CD14-positive monocyte (primary cell): ENCODE measurements at regions not wholly inside any gene's neighbourhood (a gene's known extent, or its start where the extent isn't known, plus 50 kb on each side); places are given as distances from the start of the nearest gene placed in this dataset.

Experiments used
- DNase-seq, 3 donors: peaks; one replicate each; pipeline ENCODE4 v3.0.0-alpha.2; 2011 to 2022
- H2AFZ ChIP-seq: 2 replicates; pipeline ENCODE4 v1.6.0; 2012; ENCODE audit warnings: mild to moderate bottlenecking, low read depth, low read length, inconsistent platforms; ENCODE audit not compliant: insufficient read depth, poor library complexity, severe bottlenecking
- H3K27ac ChIP-seq, 2 donors: 1 replicate in 1 of 2; 2 replicates in 1 of 2; pipeline ENCODE4 v1.5.1; 2012 to 2013; ENCODE audit warnings: low read length in 2 of 2, control low read depth in 1 of 2, inconsistent platforms in 1 of 2, low read depth in 1 of 2, mild to moderate bottlenecking in 1 of 2
- H3K27me3 ChIP-seq, 2 donors: one replicate each; pipeline versions ENCODE4 v1.6.0 to v1.6.1; 2011 to 2013; ENCODE audit warnings: low read length in 2 of 2; ENCODE audit not compliant: control insufficient read depth in 2 of 2, insufficient read depth in 2 of 2
- H3K36me3 ChIP-seq, 2 donors: replicated peaks in 1 of 2; 1 replicate in 1 of 2; 2 replicates in 1 of 2; pipeline versions ENCODE4 v1.5.1 to v1.6.1; 2012 to 2013; ENCODE audit warnings: low read length in 2 of 2, control low read depth in 1 of 2, inconsistent platforms in 1 of 2, mild to moderate bottlenecking in 1 of 2; ENCODE audit not compliant: insufficient read depth in 2 of 2, control insufficient read depth in 1 of 2
- H3K4me1 ChIP-seq, 2 donors: 1 replicate in 1 of 2; 2 replicates in 1 of 2; pipeline versions ENCODE4 v1.5.1 to v1.6.1; 2012 to 2013; ENCODE audit warnings: low read length in 2 of 2, control low read depth in 1 of 2, inconsistent platforms in 1 of 2, mild to moderate bottlenecking in 1 of 2, moderate library complexity in 1 of 2; ENCODE audit not compliant: insufficient read depth in 2 of 2, control insufficient read depth in 1 of 2
- H3K4me2 ChIP-seq: replicated peaks from 2 replicates; pipeline ENCODE3; 2012; ENCODE audit warnings: low read length, moderate library complexity, mild to moderate bottlenecking; ENCODE audit not compliant: poor library complexity, severe bottlenecking; ENCODE audit errors: extremely low read depth
- H3K4me3 ChIP-seq, 3 experiments: fragments of 200-600 bp in 1 of 3; sonication (generic) in 1 of 3; replicated peaks in 1 of 3; 1 replicate in 2 of 3; 2 replicates in 1 of 3; pipeline ENCODE4 v1.5.1; 2011 to 2013; ENCODE audit warnings: low read length in 3 of 3, mild to moderate bottlenecking in 3 of 3, control low read depth in 2 of 3, low read depth in 2 of 3, inconsistent platforms in 1 of 3, moderate library complexity in 1 of 3
- H3K79me2 ChIP-seq: 2 replicates; pipeline ENCODE4 v1.6.0; 2012; ENCODE audit warnings: mild to moderate bottlenecking, control low read depth, inconsistent platforms, low read length, moderate library complexity; ENCODE audit not compliant: insufficient read depth
- H3K9ac ChIP-seq: 2 replicates; pipeline ENCODE4 v1.6.0; 2017; ENCODE audit warnings: low read length, mild to moderate bottlenecking; ENCODE audit not compliant: insufficient read depth, poor library complexity, severe bottlenecking
- H3K9me3 ChIP-seq, 2 donors: replicated peaks in 1 of 2; 1 replicate in 1 of 2; 2 replicates in 1 of 2; pipeline versions ENCODE4 v1.5.1 to v1.6.1; 2012 to 2013; ENCODE audit warnings: low read length in 2 of 2, control low read depth in 1 of 2; ENCODE audit not compliant: control insufficient read depth in 1 of 2, insufficient read depth in 1 of 2
- H4K20me1 ChIP-seq: 2 replicates; pipeline ENCODE4 v1.6.0; 2012; ENCODE audit warnings: mild to moderate bottlenecking, low read length, control low read depth, moderate library complexity; ENCODE audit not compliant: insufficient read depth
- H3K27ac Mint-ChIP-seq, 7 donors: one replicate each; pipeline ENCODE4 v1.8.0; 2020; ENCODE audit warnings: mild to moderate bottlenecking in 7 of 7, mixed read lengths in 7 of 7, moderate library complexity in 6 of 7, inconsistent platforms in 2 of 7
- H3K27me3 Mint-ChIP-seq, 3 donors: one replicate each; pipeline ENCODE4 v1.8.0; 2021 to 2022; ENCODE audit warnings: low read depth in 3 of 3, mild to moderate bottlenecking in 3 of 3, mixed read lengths in 3 of 3, moderate library complexity in 3 of 3, inconsistent platforms in 1 of 3
- H3K36me3 Mint-ChIP-seq, 2 donors: one replicate each; pipeline ENCODE4 v1.8.0; 2020; ENCODE audit warnings: mixed read lengths in 2 of 2, inconsistent platforms in 1 of 2, mild to moderate bottlenecking in 1 of 2
- H3K4me1 Mint-ChIP-seq: one replicate; pipeline ENCODE4 v1.8.0; 2020; ENCODE audit warnings: mild to moderate bottlenecking, mixed read lengths
- H3K4me3 Mint-ChIP-seq, 2 donors: one replicate each; pipeline ENCODE4 v1.8.0; 2020; ENCODE audit warnings: mild to moderate bottlenecking in 2 of 2, mixed read lengths in 2 of 2, moderate library complexity in 1 of 2
- H3K9me3 Mint-ChIP-seq, 7 donors: one replicate each; pipeline ENCODE4 v1.8.0; 2020 to 2022; ENCODE audit warnings: mixed read lengths in 7 of 7, mild to moderate bottlenecking in 6 of 7, moderate library complexity in 6 of 7, inconsistent platforms in 2 of 7
- CTCF ChIP-seq: fragments of 200-600 bp; IDR thresholded peaks from one replicate; pipeline ENCODE4 v1.8.0; 2022; ENCODE audit warnings: antibody characterized with exemption, mild to moderate bottlenecking
- WGBS: methylation state at CpG from one replicate; pipeline ENCODE4 v1.1.5; 2013; ENCODE audit warnings: missing lambda C conversion rate; ENCODE audit not compliant: insufficient coverage; 5-methylcytosine and 5-hydroxymethylcytosine counted together
- intact Hi-C, 2 donors: fragments of 100-400 bp; cut with micrococcal nuclease; formaldehyde crosslinking; loops; one replicate each; pipeline versions ENCODE4 v1.15.0 to v1.15.1; 2023

GRCh38 chr10:130404476-130405055 lies 268.4 kb downstream of the GLRX3 start:
- no peak overlapping the region for H2AFZ ChIP-seq
- H3K79me2 ChIP-seq: no peaks in the 10 kb centered on the region
- no peak overlapping the region for H3K4me3 ChIP-seq
- TF ChIP-seq CTCF: no peak
- no peaks in the 10 kb centered on the region for H3K4me1 Mint-ChIP-seq
- no peaks in the 10 kb centered on the region for H3K36me3 ChIP-seq
- DNase-seq: no peak
- H3K9ac ChIP-seq: no peak overlapping the region
- H3K4me2 ChIP-seq: no peak overlapping the region
- peaks cover 1 to 9% (median 3%) of the 10 kb centered on the region in 3 donors for H3K27me3 Mint-ChIP-seq
- no peak overlapping the region for H3K27ac ChIP-seq
- intact Hi-C loops: no loop called here
- no peak overlapping the region for H3K27ac Mint-ChIP-seq
- no peaks in the 10 kb centered on the region for H3K27me3 ChIP-seq
- no peak overlapping the region for H3K4me3 Mint-ChIP-seq
- H3K4me1 ChIP-seq: no peaks in the 10 kb centered on the region
- H3K9me3 ChIP-seq: peaks cover 0 to 7% of the 10 kb centered on the region in 2 donors
- H4K20me1 ChIP-seq: no peaks in the 10 kb centered on the region
- WGBS: 57% methylated on average over 2 of the region's 5 CpGs
- H3K36me3 Mint-ChIP-seq: no peaks in the 10 kb centered on the region
- peaks cover 0 to 6% (median 3%) of the 10 kb centered on the region in 7 donors for H3K9me3 Mint-ChIP-seq

DNA sequence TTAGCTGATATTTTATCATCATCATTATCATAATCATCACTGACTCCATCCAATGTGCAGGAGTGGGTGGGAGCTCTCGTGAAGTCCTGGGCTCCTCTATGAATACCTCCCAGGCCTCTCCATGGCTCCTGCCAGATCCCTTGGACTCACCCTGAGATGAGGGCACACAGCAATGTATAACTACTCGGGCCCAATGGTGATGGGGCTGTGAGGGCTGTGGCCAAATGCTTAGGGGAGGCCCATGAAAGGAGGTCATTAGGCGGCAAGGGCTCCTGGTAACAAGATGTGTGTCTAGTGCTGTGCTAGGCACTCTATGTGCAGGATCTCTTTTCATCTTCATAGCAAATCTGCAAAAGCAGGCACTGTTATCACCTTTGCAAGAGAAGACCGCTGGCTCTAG lies 270.9 kb downstream of the GLRX3 start:
- H3K4me1 Mint-ChIP-seq: no peaks in the 10 kb centered on the region
- intact Hi-C loops: no loop called here
- H3K27ac Mint-ChIP-seq: no peak overlapping the region
- H3K36me3 Mint-ChIP-seq: no peaks in the 10 kb centered on the region
- no peak overlapping the region for H3K4me2 ChIP-seq
- no peak for DNase-seq
- H3K79me2 ChIP-seq: no peaks in the 10 kb centered on the region
- no peak overlapping the region for H3K27ac ChIP-seq
- H3K9me3 Mint-ChIP-seq: peaks cover 0 to 3% (median 2%) of the 10 kb centered on the region in 7 donors
- no peaks in the 10 kb centered on the region for H3K4me1 ChIP-seq
- no peak overlapping the region for H2AFZ ChIP-seq
- H4K20me1 ChIP-seq: no peaks in the 10 kb centered on the region
- H3K36me3 ChIP-seq: no peaks in the 10 kb centered on the region
- no peak overlapping the region for H3K4me3 Mint-ChIP-seq
- WGBS: 93% methylated on average over 2 of the region's 4 CpGs
- H3K9me3 ChIP-seq: peaks cover 0 to 6% of the 10 kb centered on the region in 2 donors
- H3K27me3 Mint-ChIP-seq: peaks cover 1 to 9% (median 3%) of the 10 kb centered on the region in 3 donors
- H3K9ac ChIP-seq: no peak overlapping the region
- no peak for TF ChIP-seq CTCF
- H3K4me3 ChIP-seq: no peak overlapping the region
- H3K27me3 ChIP-seq: no peaks in the 10 kb centered on the region
